ENCODE measurements at regions not wholly inside any gene's neighbourhood (a gene's known extent, or its start where the extent isn't known, plus 50 kb on each side); places are given as distances from the start of the nearest gene placed in this dataset.
A peak's percentile ranks its signal among the peaks of the same experiment; 100 is the strongest.
"Not testable (repeated sequence)": the region's sequence is repeated elsewhere in the genome, so short reads cannot be mapped to it uniquely, and the experiment has no call there.

GRCh38 chr7:142626420-142627035 is 122.7 kb upstream of the PRSS1 start:
- FAIRE-seq: no peak
- DNase-seq (ENCODE audit: insufficient read length, low spot score): peak; percentile 15

DNA sequence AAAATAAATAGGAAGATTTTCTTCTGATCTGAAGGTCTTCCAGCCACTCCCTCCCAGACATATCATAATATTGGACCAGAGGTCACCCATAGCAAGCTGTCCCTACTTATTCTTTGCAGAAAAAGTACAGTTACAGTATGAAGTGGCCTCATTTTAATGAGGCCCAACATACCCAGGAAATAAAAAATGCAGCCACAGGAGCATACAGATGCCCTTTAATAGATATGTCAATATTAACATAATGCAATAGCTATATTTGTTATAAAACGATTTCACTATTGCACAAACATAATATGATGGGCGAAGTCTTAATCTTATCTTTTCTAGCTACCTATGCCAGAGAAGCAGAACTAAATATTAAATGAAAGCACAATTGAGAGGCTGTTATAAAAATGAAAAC is 124.1 kb upstream of the PRSS1 start:
- not testable (repeated sequence) for DNase-seq (ENCODE audit: insufficient read length, low spot score); FAIRE-seq

More at GRCh38 chr7:142626420-142627035, 122.7 kb upstream of the PRSS1 start:
- TF ChIP-seq POLR2A (IDR thresholded peaks at IDR 0.05; ENCODE audit: low read depth, low read length): no peak

DNA sequence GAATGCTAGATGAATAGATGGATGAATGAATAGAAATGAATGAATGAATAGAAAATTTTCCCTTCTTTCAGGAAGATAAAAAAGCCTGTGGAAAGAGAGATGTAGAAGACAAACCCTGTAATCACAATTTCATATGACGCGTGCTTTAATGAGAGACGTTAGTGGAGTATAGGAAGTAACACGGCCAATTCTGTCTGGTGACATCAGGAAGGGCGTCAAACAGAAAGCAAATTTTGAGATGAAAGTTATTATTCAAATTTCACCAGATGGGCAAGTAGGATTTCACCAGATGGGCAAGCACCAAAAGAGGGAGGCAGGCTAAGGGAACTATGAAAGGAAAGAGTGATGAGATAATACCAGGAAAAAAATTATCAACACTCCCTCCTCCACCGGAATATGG is 128.9 kb upstream of the PRSS1 start:
- no peak for FAIRE-seq
- no peak for DNase-seq (ENCODE audit: insufficient read length, low spot score)
- no peak for TF ChIP-seq POLR2A (IDR thresholded peaks at IDR 0.05; ENCODE audit: low read depth, low read length)

DNA sequence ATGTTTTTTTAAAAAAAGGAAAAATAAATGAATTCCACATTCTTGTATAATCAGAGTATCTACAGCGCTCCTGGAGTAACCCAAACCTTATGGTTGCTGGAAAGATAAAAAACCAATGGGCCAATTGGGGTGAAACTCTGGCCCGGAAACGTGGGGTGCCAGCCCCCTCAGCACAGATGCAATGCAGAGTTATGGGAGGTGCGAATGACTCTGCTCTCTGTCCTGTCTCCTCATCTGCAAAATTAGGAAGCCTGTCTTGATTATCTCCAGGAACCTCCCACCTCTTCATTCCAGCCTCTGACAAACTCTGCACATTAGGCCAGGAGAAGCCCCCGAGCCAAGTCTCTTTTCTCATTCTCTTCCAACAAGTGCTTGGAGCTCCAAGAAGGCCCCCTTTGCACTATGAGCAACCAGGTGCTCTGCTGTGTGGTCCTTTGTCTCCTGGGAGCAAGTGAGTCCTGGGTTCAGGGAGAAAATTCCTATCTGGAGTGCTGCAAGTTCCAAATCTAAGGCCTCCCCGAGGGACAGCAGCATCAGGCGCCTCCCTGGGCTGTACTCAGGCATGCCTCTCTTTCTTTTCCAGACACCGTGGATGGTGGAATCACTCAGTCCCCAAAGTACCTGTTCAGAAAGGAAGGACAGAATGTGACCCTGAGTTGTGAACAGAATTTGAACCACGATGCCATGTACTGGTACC is 130.5 kb upstream of the PRSS1 start:
- DNase-seq (ENCODE audit: insufficient read length, low spot score) (no peak), FAIRE-seq (no peak)
- no peak for TF ChIP-seq POLR2A (IDR thresholded peaks at IDR 0.05; ENCODE audit: low read depth, low read length)

DNA sequence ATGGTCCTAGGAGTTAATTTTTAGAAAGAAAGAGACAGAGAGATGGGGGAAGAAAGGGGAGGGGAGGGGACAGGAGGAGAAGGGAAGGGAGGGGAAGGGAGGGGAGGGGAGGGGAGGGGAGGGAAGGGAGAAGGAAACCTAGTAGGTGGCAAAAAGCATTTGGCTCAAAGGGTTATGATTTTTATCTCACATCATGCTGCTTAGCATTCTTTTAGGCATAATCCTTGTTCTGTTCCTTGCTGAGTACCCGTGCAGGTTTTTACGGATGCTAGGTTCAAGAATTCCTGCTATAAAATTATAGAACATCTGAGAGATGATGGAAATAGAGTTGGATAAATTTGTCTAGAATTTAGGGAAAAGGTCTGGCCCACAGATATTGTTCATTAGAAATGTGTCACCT is 132.4 kb upstream of the PRSS1 start:
- no peak for DNase-seq (ENCODE audit: insufficient read length, low spot score)
- FAIRE-seq: no peak
- no peak for TF ChIP-seq POLR2A (IDR thresholded peaks at IDR 0.05; ENCODE audit: low read depth, low read length)

GRCh38 chr7:142616121-142616643 is 133.1 kb upstream of the PRSS1 start:
- no peak for TF ChIP-seq POLR2A (IDR thresholded peaks at IDR 0.05; ENCODE audit: low read depth, low read length)
- FAIRE-seq: no peak
- no peak for DNase-seq (ENCODE audit: insufficient read length, low spot score)

- TF ChIP-seq POLR2A (IDR thresholded peaks at IDR 0.05; ENCODE audit: low read depth, low read length): no peak
- FAIRE-seq (no peak), DNase-seq (ENCODE audit: insufficient read length, low spot score) (no peak)
These were observed 133.8 kb upstream of the PRSS1 start for GRCh38 chr7:142615508-142615907.

GRCh38 chr7:142614116-142614515 is 135.2 kb upstream of the PRSS1 start:
- DNase-seq (ENCODE audit: insufficient read length, low spot score) (no peak), FAIRE-seq (no peak)
- no peak for TF ChIP-seq POLR2A (IDR thresholded peaks at IDR 0.05; ENCODE audit: low read depth, low read length)

- no peak for TF ChIP-seq POLR2A (IDR thresholded peaks at IDR 0.05; ENCODE audit: low read depth, low read length)
- DNase-seq (ENCODE audit: insufficient read length, low spot score) (no peak), FAIRE-seq (no peak)
These were observed 136.9 kb upstream of the PRSS1 start for GRCh38 chr7:142612237-142612881.

GRCh38 chr7:142611566-142612236 is 137.6 kb upstream of the PRSS1 start:
- FAIRE-seq (no peak), DNase-seq (ENCODE audit: insufficient read length, low spot score) (no peak)
- no peak for TF ChIP-seq POLR2A (IDR thresholded peaks at IDR 0.05; ENCODE audit: low read depth, low read length)

DNA sequence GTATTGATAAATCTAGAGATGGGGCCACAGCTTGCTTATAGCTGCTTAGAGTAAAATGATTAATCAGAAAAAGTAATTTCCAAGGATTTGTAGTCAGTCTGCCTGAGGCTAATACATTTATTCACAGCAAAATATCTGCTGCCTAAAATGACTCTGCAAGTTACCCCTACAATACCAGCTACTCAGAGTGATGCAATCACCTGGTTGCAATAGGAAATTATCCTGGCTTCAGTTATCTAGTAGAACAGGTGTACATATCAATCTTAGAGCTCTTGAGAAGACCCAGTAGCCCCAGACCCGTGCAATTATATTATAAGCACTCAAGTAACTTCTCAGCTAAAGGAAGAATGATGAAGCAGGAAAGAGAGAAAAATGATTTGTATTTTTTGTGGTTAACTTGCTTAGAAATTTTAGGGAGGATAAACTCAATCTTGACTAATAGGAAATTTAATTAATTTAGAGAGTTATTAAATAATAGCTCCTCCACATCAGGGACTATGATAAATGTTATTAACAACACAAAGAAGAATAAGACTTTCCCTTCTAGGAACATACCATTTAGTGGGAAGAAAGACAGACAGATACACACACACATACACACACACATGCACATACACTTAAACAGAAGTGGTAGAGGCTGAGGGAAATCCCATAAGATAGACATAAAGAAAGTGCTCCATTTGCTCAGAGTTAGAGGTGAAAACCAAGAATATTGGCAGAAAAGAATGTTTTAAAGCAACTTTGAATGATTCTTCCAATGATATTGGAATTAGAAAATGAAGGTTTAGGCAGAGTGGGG is 140.4 kb upstream of the PRSS1 start:
- FAIRE-seq (no peak), DNase-seq (ENCODE audit: insufficient read length, low spot score) (no peak)
- no peak for TF ChIP-seq POLR2A (IDR thresholded peaks at IDR 0.05; ENCODE audit: low read depth, low read length)

DNA sequence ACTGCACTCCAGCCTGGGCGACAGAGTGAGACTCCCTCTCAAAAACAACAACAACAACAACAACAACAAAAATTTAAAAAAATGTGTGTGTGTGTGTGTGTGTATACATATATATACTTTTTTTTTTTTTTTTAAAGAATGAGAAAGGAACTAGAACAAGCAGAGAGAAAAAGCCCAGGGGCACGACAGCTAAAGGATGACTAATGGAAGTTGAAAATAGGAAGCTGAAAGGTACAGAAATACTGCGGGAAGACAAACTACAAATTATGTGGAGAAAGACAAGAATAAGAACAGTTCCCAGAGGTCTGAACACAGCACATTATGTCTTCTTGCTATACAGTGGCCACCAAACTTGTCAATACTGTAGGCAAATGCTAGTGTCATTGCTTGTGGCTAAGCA is 141.9 kb upstream of the PRSS1 start:
- no peak for TF ChIP-seq POLR2A (IDR thresholded peaks at IDR 0.05; ENCODE audit: low read depth, low read length)
- DNase-seq (ENCODE audit: insufficient read length, low spot score) (no peak), FAIRE-seq (no peak)

DNA sequence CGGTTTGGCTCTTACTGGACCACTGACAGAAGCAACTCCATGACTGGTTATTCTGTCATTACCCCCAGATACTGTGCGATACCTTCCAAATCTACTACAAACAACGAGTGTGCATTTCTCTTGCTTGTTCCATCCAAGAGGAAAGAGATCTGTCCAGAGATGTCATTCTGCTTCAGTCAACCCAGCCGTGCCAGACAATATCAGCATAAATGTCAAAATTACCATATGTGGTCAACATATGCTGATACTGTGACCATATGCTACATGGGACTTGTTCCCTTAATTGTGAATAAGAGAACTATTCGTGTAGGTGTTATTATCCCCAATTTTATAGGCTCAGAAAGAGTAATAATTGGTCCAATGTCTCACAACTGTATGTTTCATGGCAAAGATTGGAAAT is 143.2 kb upstream of the PRSS1 start:
- no peak for DNase-seq (ENCODE audit: insufficient read length, low spot score)
- FAIRE-seq: no peak
- no peak for TF ChIP-seq POLR2A (IDR thresholded peaks at IDR 0.05; ENCODE audit: low read depth, low read length)
